Activated T-helper 17 cell treated with anti-CD3 and anti-CD28 coated beads, Interleukin-2, amount 50 U/mL, for 72 hours (primary cell): ENCODE measurements at regions not wholly inside any gene's neighbourhood (a gene's known extent, or its start where the extent isn't known, plus 50 kb on each side); places are given as distances from the start of the nearest gene placed in this dataset.

Source experiments
- ATAC-seq: fragments of 150-1000 bp; cut with Tn5 transposase; replicated peaks from 2 replicates; pipeline ENCODE4 v1.10.0; 2021; ENCODE audit warnings: mild to moderate bottlenecking, moderate library complexity
- H3K27ac Mint-ChIP-seq: one replicate; pipeline ENCODE4 v1.8.0; 2022; ENCODE audit warnings: mixed read lengths
- H3K27me3 Mint-ChIP-seq: one replicate; pipeline ENCODE4 v1.8.0; 2022; ENCODE audit warnings: mixed read lengths
- H3K36me3 Mint-ChIP-seq: one replicate; pipeline ENCODE4 v1.8.0; 2022; ENCODE audit warnings: low read depth, mild to moderate bottlenecking, mixed read lengths
- H3K4me1 Mint-ChIP-seq: one replicate; pipeline ENCODE4 v1.8.0; 2022; ENCODE audit warnings: mixed read lengths
- H3K4me3 Mint-ChIP-seq: one replicate; pipeline ENCODE4 v1.8.0; 2022; ENCODE audit warnings: mild to moderate bottlenecking, mixed read lengths
- H3K9me3 Mint-ChIP-seq: one replicate; pipeline ENCODE4 v1.8.0; 2022; ENCODE audit warnings: mixed read lengths

DNA sequence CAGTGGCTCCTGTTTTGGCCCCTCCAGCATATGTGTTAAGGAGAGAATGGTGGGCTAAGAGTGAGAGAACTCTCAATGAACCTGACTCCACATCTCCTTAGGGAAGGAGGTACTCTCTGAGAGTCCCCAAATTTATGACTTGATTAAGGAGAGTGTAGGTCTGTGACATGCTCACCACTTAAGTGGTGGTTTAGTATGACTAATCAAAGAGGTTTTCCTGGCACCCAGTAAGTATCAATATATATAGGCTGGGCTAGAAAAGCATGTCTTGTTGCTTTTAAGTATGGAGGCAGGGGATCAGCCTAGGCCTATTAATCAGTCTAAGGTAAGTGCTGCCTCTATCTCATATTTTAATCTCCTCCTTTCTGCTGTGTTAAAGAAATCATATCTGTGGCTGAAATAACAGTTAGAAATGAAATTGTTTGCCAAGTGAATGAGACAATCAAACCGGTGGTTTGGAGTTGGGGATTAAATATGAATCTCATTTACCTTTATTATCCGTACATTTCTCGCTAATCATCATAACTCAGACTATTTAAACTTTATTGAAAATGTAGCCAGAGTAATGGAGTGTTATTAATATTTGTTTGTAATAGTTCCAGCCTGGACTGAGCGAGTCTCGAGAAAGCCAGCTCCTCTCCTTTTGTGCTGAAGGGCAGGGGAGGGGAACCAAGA lies 107.7 kb upstream of the MEIS1 start:
- Mint-ChIP-seq H3K4me3 (no peak overlapping the region), H3K27me3 (no peaks in the 10 kb centered on the region), H3K27ac (no peak overlapping the region), H3K36me3 (no peaks in the 10 kb centered on the region), H3K4me1 (no peaks in the 10 kb centered on the region), H3K9me3 (no peaks in the 10 kb centered on the region)
- no peak for ATAC-seq

DNA sequence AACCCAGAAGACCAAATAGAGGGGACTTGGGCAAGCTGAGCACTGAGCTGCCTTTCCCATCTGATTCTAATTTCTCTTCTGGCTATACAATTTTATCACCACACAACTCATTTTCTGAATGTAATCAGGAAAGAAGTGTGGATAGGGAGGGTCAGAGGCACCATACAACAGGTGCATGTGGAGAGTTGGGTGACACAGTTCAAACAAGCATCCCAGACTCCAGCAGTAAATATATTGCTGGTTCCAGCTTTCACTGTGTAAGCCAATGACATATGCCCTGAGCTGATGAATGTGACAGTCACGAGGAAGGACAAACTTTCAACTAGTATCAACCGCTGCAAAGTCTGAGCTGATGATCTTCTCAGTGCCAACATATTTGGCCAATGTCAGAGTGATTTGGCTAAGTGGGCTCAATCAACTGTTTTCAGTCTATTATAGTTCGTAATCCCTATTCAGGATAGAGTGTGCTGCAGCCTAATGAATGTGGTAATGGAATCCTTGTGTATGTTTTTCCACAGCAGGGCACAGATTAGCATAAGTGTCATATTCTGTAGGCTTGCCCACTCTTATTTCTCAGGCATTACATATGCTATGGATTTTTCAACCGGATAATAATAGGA lies 109.9 kb upstream of the MEIS1 start:
- Mint-ChIP-seq H3K4me3 (no peak overlapping the region), H3K27ac (no peak overlapping the region), H3K36me3 (no peaks in the 10 kb centered on the region), H3K9me3 (no peaks in the 10 kb centered on the region), H3K4me1 (no peaks in the 10 kb centered on the region), H3K27me3 (no peaks in the 10 kb centered on the region)
- ATAC-seq: no peak

DNA sequence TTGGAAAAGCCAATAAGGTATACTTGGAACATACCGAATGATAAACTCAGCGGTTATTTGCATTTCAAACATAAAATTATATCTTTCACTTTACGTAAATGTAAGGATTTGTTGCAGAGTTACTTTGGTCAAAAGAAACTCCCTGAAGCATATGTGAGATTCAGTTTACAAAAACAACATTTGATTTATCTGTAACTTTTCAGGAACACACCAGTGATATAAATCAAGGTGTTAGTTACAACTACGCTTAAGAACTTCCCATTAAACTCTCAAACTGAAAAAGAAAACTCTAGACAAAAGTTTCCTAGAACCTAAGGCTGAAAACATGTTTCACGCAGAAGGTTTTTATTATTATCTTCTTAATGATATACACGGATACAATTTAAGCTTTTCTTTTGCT lies 110.6 kb upstream of the MEIS1 start:
- ATAC-seq: no peak
- Mint-ChIP-seq H3K4me1 (no peaks in the 10 kb centered on the region), H3K27ac (no peak overlapping the region)

DNA sequence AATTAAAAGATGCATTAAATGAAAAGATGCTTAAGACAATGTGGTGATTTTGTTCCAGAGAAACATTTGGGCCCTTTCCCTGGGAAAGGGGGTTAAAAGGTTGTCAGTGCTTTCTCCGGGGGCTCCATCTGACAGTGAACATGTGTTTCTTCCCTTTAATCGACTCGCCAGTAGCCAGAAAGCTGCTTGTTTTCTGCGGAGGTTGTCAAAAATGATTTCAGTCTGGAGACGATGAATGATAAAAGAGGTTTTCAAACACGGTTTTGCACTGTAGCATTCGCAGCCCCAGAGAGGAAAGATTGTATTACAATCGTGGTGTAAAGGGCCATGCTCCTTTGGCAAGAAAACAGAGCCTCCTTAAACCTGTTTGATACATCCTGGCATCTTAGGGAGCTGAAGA lies 111.5 kb upstream of the MEIS1 start:
- ATAC-seq: no peak
- Mint-ChIP-seq H3K27ac (no peak overlapping the region), H3K9me3 (no peaks in the 10 kb centered on the region), H3K27me3 (no peaks in the 10 kb centered on the region), H3K4me3 (no peak overlapping the region), H3K36me3 (no peaks in the 10 kb centered on the region), H3K4me1 (no peaks in the 10 kb centered on the region)

More for the DNA sequence above, 110.6 kb upstream of the MEIS1 start:
- Mint-ChIP-seq H3K4me3 (no peak overlapping the region), H3K27me3 (no peaks in the 10 kb centered on the region), H3K36me3 (no peaks in the 10 kb centered on the region), H3K9me3 (no peaks in the 10 kb centered on the region)

DNA sequence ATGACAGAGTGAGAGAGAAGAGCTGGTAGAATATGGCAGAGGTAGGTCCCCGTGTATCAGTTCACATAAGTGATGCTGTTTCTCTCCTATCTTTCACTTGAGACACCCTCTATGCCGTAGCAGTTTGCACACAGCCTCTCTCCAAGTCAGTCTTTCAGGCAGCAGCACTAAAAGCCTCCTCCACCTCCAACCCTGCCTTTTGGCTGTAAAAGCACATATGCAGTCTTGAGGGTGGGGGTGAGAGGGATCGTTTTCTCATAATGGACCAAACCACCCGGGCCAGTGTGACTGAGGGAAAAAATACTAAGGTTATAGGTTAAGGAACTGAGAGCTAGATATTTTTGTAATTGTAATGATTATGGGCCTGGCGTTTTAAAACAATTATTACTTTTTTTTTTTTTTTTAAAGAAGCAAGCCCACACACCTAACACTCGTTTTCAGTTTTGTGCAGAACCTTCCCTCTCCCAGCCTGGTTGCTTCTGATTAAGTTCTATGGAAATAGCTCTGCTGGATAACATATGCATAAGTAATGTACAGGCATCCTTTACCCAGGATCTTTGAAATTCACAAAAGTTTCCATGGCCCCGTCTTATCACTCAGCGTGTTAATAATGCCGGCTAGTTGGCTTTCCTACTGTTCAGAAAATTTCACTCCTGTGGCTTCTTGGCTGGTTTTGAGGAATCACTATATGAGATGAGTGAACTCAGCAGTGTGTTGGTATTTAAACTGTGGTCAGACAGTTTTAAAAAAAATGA lies 112.2 kb upstream of the MEIS1 start:
- Mint-ChIP-seq H3K4me1 (no peaks in the 10 kb centered on the region), H3K4me3 (no peak overlapping the region), H3K27me3 (no peaks in the 10 kb centered on the region), H3K9me3 (peaks cover 1% of the 10 kb centered on the region), H3K27ac (no peak overlapping the region), H3K36me3 (no peaks in the 10 kb centered on the region)
- ATAC-seq: no peak

DNA sequence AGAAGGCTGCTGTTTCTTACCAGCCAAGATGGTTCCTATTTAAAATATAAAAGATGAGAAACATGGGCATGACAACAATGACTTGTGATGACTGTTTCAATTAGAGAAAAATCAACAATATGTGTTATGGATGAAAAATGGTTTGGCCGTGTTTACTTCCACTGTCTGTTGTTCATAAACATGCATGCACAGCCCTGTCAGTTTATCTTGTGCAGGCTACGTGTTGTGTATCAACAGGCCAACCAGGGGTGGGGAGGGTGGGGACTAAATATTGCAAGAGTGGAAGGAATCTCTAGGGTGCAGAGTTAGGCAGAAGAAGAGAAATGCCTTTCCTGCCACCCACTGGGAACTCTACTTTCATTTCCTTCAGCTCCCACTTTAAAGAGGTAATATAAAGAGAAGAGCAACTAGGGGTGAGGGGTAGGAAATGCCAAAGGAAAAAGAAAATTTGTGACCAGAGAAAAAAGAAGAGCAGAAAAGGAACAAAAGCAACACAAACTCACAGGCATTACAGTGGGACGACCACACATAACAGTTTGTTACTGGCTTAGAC lies 116.8 kb upstream of the MEIS1 start:
- Mint-ChIP-seq H3K36me3 (no peaks in the 10 kb centered on the region), H3K4me3 (no peak overlapping the region), H3K9me3 (peaks cover 3% of the 10 kb centered on the region), H3K4me1 (no peaks in the 10 kb centered on the region), H3K27me3 (no peaks in the 10 kb centered on the region), H3K27ac (no peak overlapping the region)
- no peak for ATAC-seq

DNA sequence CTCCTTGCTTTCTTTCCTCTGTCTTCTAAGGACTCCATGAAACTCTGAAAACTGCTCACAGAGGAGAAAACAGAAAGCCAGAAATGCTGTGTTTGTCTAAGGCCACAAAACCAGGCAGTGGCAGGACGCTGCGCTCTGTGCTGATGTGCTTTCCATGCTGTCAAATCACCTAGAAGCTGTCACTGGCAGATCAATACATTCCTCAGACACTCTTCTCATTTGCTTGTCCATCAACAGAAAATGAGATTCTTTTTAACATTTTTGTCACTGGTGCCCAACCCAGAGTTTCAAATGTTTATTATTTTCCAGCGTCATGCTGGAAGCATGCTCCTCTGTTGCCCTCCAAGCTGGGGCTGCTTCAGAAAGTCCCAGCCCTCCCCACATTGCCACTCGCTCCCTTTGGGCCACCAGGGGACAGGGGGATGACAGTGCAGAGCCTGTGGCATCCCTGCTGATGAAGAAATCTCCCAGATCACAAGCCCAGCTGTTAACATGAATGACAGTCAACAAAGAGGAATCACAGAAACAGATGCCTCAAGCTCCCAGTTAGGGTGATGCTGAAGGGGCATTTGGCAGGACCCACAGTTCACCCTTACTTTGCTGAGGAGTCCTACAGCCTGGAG lies 117.5 kb upstream of the MEIS1 start:
- peaks cover 3% of the 10 kb centered on the region for H3K9me3 Mint-ChIP-seq
- H3K36me3 Mint-ChIP-seq: no peaks in the 10 kb centered on the region
- no peaks in the 10 kb centered on the region for H3K27me3 Mint-ChIP-seq
- H3K4me3 Mint-ChIP-seq: no peak overlapping the region
- ATAC-seq: no peak
- H3K4me1 Mint-ChIP-seq: no peaks in the 10 kb centered on the region
- no peak overlapping the region for H3K27ac Mint-ChIP-seq

DNA sequence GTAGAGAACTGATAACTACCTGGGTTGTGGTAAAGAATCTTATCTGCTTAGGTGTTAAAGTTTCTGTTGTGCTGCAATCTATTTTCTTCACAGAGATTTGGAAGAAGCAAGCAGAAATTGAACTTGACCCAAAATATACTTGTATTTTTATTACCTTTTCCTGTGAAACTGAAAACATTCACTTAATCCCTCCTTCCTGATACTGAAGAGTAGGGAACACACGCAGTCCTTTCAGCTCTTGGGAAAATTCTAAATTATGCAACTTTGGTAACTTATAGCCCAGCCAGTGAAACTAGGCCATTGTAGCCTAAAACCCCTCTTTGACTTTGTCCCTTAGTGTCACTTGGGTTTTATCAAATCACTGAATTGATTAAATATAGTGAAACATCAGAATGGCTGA lies 128.4 kb upstream of the MEIS1 start:
- ATAC-seq: no peak
- no peaks in the 10 kb centered on the region for H3K4me1 Mint-ChIP-seq
- peaks cover 4% of the 10 kb centered on the region for H3K9me3 Mint-ChIP-seq
- H3K36me3 Mint-ChIP-seq: no peaks in the 10 kb centered on the region
- no peak overlapping the region for H3K27ac Mint-ChIP-seq
- no peak overlapping the region for H3K4me3 Mint-ChIP-seq
- H3K27me3 Mint-ChIP-seq: peaks cover 4% of the 10 kb centered on the region

DNA sequence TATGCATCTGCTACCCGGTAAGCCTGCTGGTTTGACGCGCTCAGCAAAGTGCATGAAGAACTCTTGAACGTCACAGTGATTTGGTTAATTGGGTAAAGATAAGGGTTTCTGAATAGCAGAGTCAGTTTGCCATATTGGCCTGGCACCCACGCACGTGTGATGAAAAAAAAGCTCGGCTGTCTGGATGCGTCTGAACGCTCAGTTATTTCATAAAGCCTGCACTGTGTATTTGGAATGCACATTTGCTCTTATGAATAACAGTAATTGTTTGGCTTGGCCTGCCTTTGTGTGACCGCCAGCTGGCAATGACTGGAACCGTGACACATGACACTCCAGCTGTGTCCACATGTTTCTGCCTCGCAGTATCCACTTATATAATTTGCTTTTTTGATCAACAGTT lies 129.2 kb upstream of the MEIS1 start:
- Mint-ChIP-seq H3K27ac (no peak overlapping the region), H3K4me1 (no peaks in the 10 kb centered on the region), H3K36me3 (no peaks in the 10 kb centered on the region), H3K27me3 (peaks cover 4% of the 10 kb centered on the region), H3K4me3 (no peak overlapping the region), H3K9me3 (peaks cover 4% of the 10 kb centered on the region)
- ATAC-seq: no peak

DNA sequence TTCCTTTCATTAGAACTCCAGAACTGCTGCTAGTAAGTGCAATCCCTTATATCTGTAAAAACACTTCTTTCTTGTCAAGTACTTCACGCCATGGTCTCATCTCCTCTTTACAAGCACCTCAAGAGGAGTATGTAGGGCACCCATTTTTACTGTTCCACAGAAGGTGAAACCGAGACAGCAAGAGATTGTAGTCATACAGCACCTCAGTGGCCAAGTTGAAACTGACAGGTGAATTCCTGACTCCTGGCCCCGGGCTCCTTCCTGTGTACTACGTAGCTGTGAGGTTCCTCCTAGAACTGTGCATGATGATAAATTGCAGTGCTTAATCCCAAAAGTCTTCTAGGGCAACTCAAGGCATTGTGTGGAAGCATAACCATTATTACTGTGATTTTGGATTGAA lies 131.5 kb upstream of the MEIS1 start:
- H3K4me1 Mint-ChIP-seq: no peaks in the 10 kb centered on the region
- no peak for ATAC-seq
- no peak overlapping the region for H3K27ac Mint-ChIP-seq
- H3K9me3 Mint-ChIP-seq: peaks cover 14% of the 10 kb centered on the region
- peaks cover 4% of the 10 kb centered on the region for H3K27me3 Mint-ChIP-seq
- H3K4me3 Mint-ChIP-seq: no peak overlapping the region
- H3K36me3 Mint-ChIP-seq: no peaks in the 10 kb centered on the region

DNA sequence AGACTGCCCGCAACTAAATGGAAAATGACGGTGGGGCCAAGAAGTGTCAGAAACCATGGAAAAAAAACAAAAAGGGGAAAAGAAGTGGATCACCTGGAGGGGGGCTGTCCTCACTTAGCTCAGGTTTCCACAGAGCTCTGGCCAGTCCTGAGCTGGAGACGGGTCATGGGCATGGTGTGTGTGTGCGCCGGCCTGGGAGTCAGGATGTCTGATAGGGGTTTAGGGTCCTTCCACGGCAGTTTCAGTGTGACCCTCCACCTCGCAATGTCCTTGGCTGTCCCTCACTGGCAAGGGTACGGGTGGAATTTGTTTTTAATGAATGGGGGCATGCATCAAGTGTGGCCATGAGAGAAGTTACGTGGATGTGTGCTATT lies 133.2 kb upstream of the MEIS1 start:
- H3K36me3 Mint-ChIP-seq: no peaks in the 10 kb centered on the region
- no peak overlapping the region for H3K27ac Mint-ChIP-seq
- no peaks in the 10 kb centered on the region for H3K4me1 Mint-ChIP-seq
- H3K4me3 Mint-ChIP-seq: no peak overlapping the region
- no peak for ATAC-seq
- peaks cover 13% of the 10 kb centered on the region for H3K9me3 Mint-ChIP-seq
- no peaks in the 10 kb centered on the region for H3K27me3 Mint-ChIP-seq

DNA sequence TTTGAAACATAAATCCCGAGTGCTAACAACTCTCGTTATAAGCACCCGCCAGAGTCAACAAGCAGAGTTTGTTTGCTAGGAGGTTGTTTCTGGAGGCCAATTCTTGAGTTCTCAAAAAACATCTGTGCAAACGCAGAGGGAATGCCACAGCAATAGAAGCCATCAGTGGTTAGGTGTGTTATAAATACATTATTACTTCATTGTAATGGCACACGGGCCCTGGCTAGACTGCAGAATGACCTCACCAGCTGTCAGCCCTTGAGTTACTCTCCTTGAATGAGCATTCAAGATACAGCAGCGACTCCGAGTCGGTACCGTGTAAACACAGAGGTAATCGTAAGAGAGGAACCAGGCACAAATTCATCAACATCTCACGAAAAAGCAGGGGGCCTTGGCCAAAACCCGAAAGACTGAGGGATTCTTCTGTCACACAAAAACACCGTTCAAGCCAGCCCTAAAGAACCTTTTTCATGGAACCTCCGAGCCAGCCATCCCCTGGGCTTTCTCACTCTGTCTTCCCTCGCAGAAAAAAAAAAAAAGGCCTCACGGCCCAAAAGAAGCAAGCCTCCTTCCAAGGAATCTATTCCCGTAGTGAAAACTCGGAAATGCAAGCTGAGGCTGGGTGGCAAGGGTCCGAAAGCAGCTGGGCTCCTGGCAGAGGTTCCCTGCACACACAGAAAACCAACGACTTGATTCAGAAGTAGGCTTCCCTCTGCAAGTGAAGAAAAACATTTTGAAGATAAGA lies 133.7 kb upstream of the MEIS1 start:
- no peaks in the 10 kb centered on the region for H3K36me3 Mint-ChIP-seq
- H3K27me3 Mint-ChIP-seq: no peaks in the 10 kb centered on the region
- H3K9me3 Mint-ChIP-seq: peaks cover 13% of the 10 kb centered on the region
- no peaks in the 10 kb centered on the region for H3K4me1 Mint-ChIP-seq
- H3K27ac Mint-ChIP-seq: no peak overlapping the region
- no peak overlapping the region for H3K4me3 Mint-ChIP-seq
- ATAC-seq: no peak

DNA sequence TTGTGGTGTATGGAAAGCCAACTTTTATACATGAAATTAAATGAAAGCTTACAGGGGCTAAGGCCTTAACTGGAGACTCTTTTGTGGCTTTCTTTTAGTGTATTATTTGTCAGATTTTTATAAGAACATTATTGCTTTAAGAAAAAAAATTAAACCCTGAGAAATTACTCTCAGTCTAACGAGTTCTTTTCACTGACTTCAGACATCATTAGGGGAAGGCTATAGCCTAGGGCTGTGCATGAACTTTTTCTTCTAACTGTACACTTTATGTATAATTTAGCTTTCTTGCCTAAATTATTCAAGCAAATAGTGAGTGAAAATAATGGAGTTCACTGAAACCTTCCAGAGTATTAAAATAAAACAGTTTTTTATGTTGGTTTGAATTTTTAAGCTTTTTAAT lies 151.1 kb upstream of the MEIS1 start:
- Mint-ChIP-seq H3K9me3 (peaks cover 8% of the 10 kb centered on the region), H3K27me3 (no peaks in the 10 kb centered on the region), H3K4me1 (no peaks in the 10 kb centered on the region), H3K36me3 (no peaks in the 10 kb centered on the region), H3K27ac (no peak overlapping the region), H3K4me3 (no peak overlapping the region)
- no peak for ATAC-seq

DNA sequence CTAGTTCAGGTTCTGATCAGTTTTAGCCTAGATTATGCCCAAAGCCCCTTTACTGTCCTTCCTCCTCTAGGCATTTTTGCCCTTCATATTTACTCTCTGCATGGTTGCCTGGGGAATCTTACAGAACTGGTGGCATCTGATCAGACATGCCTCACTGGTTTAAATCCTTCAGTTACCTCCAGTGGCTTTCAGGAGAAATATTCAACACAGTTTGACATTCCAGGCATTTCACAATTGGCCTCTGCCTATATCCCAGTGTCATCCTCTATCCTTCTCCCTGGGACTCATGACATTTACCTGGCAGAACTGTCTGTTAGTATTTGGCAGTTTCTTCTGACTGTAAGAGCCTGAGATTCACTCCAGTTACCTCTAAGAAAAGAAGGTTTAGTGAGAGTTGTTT lies 152.9 kb upstream of the MEIS1 start:
- no peak overlapping the region for H3K27ac Mint-ChIP-seq
- H3K27me3 Mint-ChIP-seq: no peaks in the 10 kb centered on the region
- H3K4me3 Mint-ChIP-seq: no peak overlapping the region
- peaks cover 8% of the 10 kb centered on the region for H3K9me3 Mint-ChIP-seq
- no peaks in the 10 kb centered on the region for H3K4me1 Mint-ChIP-seq
- H3K36me3 Mint-ChIP-seq: no peaks in the 10 kb centered on the region
- ATAC-seq: no peak
